ENCODE measurements at regions not wholly inside any gene's neighbourhood (a gene's known extent, or its start where the extent isn't known, plus 50 kb on each side); places are given as distances from the start of the nearest gene placed in this dataset.
"Not testable (repeated sequence)": the region's sequence is repeated elsewhere in the genome, so short reads cannot be mapped to it uniquely, and the experiment has no call there.

DNA sequence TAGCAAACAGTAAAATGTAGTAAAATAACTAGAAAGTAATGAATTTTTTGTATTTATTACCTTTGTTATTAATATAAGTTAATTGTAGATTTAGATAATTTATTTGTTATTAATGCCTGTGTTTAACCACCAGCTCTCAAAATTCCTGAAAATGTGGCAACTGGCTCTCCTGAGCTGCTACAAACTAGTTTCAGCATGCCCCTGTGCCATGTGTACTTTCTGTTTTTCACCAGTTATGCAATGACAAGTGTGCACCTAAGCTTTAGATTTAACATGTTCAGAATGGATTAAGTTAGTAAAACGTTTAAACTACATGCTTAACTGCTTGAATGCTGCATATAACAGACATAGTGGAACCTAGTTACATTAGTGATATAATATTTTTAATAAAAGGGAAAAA, 88.1 kb downstream of the POSTN start:
- DNase-seq, result no peak

DNA sequence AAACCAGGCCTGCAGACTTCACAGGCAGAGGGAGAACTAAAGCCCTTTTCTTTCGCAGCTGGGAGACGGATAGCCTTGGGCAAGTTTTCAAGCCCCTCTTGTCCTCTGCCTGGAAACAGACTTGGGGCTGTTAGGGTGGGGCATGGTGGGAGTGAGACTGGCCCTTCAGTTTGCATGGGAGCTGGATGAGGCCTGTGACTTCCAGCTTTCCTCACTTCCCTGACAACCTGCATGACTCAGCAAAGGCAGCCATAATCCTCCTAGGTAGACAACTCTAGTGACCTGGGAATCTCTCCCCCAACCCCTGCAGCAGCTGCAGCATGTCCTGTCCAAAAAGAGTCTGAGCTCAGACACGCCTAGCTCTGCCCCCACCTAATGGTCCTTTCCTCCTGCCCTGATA, 93.0 kb downstream of the POSTN start:
- DNase-seq, result no peak

DNA sequence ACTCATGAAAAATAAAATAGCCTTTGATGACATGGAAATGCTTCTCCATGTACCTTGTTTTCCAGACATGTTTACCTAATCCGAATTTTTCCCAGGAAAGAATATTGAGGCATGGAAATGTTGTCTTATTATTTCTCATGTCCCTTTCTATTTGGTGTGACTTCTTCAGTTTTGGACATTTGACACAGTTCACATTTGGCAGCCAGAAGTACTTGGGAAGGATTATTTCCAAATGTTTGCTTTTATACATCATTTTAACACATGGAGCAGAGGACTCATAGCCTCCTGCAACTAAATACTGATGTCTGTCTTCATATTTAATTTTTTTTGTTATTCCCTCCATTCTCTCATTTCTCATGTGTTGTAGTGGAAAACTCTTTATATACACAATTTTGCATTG, 94.3 kb downstream of the POSTN start:
- no peak for DNase-seq

- DNase-seq, result no peak
Observed at GRCh38 chr13:37503287-37503686, 95.3 kb downstream of the POSTN start.

GRCh38 chr13:37502303-37502993, 96.1 kb downstream of the POSTN start:
- DNase-seq, result not testable (repeated sequence)

- no peak for DNase-seq
Observed at GRCh38 chr13:37501187-37501586, 97.4 kb downstream of the POSTN start.

DNA sequence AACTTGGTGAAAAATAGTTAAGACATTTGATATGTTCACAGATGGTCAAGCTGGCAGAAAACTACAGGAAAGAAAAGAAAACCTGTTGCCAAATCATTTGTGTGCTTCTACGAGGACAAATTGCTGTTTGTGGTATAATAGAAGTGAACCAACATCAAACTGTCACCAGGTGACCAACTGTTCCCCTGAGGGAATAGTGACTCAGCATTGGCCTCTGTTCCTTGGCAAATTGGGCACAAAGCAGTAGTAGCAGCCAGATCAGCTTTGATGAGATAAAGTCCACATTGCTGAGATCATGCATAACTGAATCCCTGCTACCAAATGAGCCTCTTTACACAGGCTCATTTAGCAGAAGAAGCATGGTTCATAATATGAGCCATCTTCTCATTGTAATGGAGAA, 103.5 kb downstream of the POSTN start:
- DNase-seq, result no peak

- DNase-seq, result no peak
Observed at GRCh38 chr13:37493775-37494174, 104.8 kb downstream of the POSTN start.

- DNase-seq, result no peak
Observed at GRCh38 chr13:37492741-37493514, 105.6 kb downstream of the POSTN start.

DNA sequence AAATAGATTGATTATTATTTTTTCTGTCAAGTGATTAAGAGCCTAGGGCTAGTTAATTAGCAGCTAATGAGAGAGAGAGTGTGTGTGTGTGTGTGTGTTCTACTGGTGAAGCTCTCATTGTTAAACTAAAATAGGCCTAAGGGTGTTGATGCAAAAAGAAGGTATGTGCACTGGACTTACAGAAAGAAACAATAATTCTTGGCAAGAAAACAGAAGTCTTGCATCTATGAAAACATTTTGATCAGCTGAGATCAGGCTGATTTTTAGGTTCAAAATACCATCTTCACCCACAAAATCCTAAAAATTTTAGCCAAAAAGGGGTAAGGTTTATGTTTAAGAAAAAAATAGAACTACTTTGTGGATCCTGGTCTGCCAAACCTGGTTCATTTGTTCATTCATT, 106.5 kb downstream of the POSTN start:
- no peak for DNase-seq

- no peak for DNase-seq
Observed at GRCh38 chr13:37491661-37492060, 106.9 kb downstream of the POSTN start.

DNA sequence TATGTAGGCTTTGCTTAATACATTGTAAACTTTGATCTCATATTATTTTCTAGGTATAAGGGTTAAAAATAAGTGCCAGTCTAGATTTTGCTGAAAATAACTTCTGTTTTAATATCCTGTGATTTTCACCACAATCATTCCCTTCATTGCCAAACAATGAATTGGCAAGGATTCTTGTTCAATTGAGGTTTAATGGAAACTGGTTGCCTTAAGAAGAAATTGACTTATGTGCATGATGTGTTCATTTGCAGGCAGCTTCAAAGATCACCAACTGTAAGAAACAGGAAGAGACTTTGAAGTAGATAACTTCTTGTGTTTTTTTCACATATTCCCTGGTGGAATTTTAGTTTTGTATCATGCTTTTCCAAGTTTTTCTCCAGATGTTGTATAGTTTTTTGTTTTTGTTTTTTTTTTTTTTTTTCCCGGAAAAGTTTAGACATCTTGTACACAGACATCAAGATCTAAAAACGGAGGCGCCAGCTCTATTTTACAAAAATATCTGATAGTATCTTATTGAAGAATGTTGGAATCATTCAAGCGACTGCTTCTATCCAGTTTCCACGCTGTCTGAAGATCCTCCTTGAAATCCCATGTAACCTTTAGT, 108.3 kb downstream of the POSTN start:
- no peak for DNase-seq

DNA sequence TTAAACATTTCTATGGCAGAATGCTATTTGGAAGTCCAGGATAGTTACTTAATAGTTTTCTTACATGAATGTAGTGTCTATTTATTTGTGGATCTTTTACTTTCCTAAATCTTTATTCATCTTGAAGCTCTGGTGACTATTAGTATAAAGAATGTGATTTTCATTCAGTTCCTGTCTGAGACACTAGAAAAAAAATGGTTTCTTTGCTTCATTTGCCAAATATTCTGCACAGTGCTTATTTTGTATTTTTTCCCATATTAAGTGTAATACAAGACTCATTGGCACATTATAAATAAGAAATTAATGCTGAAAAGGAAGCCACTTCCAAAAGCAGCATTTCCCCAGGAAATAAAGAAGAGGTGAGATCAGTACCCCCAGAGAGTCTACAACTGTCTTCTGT, 109.8 kb downstream of the POSTN start:
- DNase-seq, result no peak

DNA sequence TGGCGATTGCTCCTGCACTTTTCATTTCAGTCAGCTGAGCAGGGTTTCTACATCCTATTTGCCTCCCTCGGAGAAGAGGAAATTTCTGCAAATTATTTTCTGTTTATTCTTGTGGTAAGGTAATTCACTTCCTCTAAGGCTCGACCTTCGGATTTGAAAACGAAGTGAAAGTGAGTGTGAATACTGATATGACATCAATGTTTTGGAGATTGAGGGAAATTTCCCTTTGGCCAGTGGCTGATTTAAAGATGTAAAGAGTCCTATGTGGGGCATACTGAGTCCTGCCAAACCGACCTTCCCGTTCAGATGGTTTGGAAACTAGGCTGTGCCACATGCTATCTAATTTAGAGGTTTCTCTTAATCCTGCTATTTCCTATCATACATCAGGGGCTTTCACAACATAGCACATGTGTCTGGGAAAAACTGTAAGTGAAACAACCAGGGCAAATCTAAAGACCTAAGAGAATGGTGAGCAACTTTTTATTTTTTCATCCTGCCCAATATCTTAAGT, 112.3 kb downstream of the POSTN start:
- no peak for DNase-seq

DNA sequence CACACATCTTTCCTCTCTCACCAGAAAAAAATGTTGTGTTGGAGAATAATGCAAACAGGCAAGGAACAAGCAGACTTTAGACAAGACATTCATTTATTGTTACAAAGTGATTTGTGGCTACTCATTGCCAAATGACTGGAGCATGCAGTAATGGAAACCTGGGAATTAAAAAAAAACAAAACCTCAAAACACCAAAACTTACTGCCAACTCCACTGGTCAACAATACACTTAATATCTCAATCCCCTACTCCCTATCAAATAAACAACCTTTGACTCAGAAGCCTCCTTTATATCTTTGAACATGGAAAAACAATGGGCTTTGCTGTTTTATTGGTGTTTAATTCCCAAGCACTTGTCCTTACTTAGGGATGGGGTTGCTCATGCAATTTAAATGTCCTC, 112.8 kb downstream of the POSTN start:
- DNase-seq, result no peak

DNA sequence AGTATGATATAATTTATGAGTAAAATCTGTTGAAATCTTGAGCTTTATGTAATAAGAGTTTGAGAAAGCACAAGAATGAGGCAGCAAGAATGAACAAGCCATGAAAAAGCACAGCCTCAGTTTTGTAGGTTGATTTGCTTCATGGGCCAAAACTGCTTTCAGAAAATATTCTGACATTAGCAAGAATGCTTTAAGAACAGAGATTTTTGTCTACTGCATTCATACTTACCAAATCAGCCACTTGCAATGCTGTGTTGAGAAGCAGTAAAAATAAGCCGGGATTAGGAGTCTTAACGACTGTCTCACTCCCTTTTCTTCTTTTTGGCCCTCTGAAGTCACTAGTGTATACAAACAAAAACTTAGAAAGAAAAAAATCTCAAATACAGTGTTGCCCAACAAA, 114.5 kb downstream of the POSTN start:
- no peak for DNase-seq

DNA sequence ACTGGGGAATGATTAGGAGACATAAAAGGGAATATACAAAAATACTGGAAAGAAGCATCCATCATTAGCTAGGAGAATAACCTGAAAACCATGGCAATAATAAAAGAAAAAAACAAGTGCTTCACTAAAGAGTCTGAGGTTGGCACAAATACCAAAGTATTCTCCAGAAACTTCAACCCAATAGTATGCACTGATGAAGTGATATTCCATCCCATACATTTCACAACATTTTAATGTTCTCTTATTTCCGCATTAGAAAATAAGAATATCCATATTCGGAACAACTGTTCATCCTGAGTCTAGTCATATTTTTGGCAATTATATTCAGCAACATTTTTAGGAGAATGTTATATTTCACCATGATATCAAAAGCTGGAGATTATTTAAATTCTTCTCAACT, 116.2 kb downstream of the POSTN start:
- DNase-seq, result no peak

GRCh38 chr13:37481885-37482227, 116.7 kb downstream of the POSTN start:
- DNase-seq, result no peak

DNA sequence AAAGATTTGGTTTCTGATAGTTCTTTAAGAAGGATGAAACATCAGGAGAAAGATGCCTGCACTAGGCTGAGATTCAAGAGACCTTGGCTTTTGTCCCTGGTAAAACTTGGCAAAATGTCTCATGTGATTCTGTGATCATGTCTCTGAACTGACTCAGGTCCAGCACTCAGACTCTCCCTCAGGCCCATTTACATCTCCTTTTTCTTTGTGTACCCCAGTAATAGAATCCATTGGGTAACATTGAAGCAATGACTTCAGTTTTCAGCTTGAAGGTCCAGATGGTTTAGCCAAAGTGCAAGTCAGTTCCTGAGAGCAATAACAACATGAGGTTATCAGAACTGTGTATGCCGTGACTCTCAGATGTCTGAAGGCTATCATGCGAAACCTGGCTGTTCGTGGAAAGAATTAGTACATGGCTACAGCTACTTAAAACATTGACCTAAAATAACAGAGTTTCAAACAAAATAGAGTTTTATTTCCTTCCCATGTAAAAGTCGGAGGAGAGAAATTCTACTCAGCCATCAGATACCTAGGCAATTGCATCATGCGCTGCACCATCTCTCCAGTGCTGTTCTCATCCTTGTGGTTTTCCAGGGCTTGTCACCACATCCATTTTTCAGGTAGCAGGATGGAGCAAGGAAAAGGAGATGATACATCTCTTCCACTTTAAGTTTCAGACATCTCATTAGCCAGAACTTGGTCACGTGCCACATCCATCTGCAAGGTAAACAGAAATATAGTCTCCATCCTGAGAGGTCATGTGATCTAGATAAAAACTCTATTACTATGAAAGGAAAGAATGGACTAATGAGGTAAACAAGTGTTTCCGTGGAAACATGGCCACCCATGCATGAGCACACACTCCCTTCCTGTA, 117.3 kb downstream of the POSTN start:
- no peak for DNase-seq

GRCh38 chr13:37479916-37480315, 118.7 kb downstream of the POSTN start:
- DNase-seq, result no peak

DNA sequence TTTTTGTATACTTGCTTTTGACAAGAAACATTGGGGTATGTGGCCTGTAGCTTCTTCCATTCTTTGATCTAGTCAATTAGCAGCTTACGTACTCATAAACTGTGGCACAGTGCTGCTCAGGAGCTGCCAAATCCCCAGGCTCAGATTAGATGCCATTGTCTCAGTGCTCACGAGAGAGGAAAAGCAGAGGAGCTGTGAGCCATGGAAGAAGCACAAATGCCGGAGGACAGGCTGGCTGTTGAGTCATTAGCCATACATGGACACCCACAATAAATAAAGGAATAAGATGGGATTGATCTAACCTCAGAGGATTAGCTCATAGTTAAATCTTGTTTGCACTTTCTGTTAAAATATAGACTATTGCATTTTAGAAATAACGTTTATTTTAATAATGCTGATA, 121.7 kb downstream of the POSTN start:
- no peak for DNase-seq

DNA sequence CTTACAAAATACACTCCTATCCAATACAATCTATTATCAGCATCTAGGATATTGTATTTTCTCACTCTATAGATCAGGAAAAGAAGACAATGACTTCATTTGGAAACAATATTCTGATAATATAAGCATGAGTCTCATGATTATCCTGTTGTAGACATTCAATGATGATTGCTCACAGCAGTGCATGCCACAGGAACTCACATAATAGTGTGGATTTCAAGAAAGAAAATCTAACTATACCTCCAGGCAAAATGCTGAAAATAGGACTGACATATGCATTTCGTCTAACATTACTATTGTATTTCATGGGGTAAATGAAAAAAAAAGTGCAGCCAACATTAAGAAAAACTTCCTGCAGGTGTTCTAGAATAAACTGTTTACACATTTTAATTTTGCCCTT, 122.6 kb downstream of the POSTN start:
- DNase-seq, result no peak

- no peak for DNase-seq
Observed at GRCh38 chr13:37475151-37475550, 123.4 kb downstream of the POSTN start.
